Colonic mucosa (tissue), 4 donors: ENCODE measurements at regions not wholly inside any gene's neighbourhood (a gene's known extent, or its start where the extent isn't known, plus 50 kb on each side); places are given as distances from the start of the nearest gene placed in this dataset.

Experiments used
- DNase-seq: peaks from one replicate; pipeline ENCODE4 v3.0.0-alpha.2; 2020
- H3K27ac ChIP-seq: fragments of 200-600 bp; one replicate; pipeline ENCODE4 v1.8.0; 2021
- H3K27me3 ChIP-seq: fragments of 200-600 bp; one replicate; pipeline ENCODE4 v1.8.0; 2021
- H3K36me3 ChIP-seq: fragments of 200-600 bp; one replicate; pipeline ENCODE4 v1.8.0; 2021
- H3K4me1 ChIP-seq: fragments of 200-600 bp; one replicate; pipeline ENCODE4 v1.8.0; 2021; ENCODE audit warnings: mild to moderate bottlenecking
- H3K4me3 ChIP-seq: fragments of 200-600 bp; one replicate; pipeline ENCODE4 v1.8.0; 2021
- H3K9ac ChIP-seq, 2 donors: one replicate each; pipeline ENCODE4 v1.7.0; 2013; ENCODE audit warnings: control low read depth in 2 of 2, low read depth in 2 of 2, low read length in 2 of 2
- H3K9me3 ChIP-seq: fragments of 200-600 bp; one replicate; pipeline ENCODE4 v1.8.0; 2021
- intact Hi-C: fragments of 100-400 bp; cut with DNase I; formaldehyde crosslinking; loops from one replicate; pipeline ENCODE4 v1.14.1; 2022
- TF ChIP-seq, protein P1 (sequence below): fragments of 200-600 bp; IDR thresholded peaks from one replicate; pipeline ENCODE4 v1.8.0; 2022; ENCODE audit warnings: antibody characterized with exemption, mild to moderate bottlenecking
- donor health status: healthy.
- donor health status: DM: no; HTN: no; CAD: no.
- donor health status: DM: no; HTN: no; CAD: no.

DNA sequence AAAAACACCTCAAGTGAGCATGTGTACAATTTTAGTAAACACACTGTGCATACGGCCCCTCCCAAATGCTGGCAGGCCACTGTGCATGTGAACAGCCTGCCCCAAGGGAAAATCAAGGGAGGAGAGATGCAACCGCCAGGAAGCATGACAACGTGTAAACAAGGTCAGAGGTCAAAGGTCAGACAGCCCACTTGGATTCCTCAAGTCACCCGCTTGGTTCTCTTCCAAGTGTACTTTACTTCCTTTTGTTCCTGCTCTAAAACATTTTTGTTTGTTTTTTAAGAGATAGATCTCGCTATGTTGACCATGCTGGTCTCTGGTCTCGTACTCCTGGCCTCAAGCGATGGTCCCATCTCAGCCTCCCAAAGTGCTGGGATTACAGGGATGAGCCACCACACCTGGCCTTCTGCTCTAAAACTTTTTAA is 126.7 kb upstream of the SHB start:
- Histone ChIP-seq H3K9ac (no peak overlapping the region), H3K27ac (no peak overlapping the region), H3K36me3 (no peaks in the 10 kb centered on the region), H3K9me3 (no peaks in the 10 kb centered on the region), H3K27me3 (no peaks in the 10 kb centered on the region), H3K4me1 (no peaks in the 10 kb centered on the region), H3K4me3 (no peak overlapping the region)
- TF ChIP-seq, protein P1, sequence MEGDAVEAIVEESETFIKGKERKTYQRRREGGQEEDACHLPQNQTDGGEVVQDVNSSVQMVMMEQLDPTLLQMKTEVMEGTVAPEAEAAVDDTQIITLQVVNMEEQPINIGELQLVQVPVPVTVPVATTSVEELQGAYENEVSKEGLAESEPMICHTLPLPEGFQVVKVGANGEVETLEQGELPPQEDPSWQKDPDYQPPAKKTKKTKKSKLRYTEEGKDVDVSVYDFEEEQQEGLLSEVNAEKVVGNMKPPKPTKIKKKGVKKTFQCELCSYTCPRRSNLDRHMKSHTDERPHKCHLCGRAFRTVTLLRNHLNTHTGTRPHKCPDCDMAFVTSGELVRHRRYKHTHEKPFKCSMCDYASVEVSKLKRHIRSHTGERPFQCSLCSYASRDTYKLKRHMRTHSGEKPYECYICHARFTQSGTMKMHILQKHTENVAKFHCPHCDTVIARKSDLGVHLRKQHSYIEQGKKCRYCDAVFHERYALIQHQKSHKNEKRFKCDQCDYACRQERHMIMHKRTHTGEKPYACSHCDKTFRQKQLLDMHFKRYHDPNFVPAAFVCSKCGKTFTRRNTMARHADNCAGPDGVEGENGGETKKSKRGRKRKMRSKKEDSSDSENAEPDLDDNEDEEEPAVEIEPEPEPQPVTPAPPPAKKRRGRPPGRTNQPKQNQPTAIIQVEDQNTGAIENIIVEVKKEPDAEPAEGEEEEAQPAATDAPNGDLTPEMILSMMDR, result no peak
- DNase-seq, result no peak
- intact Hi-C loops, result no loop called here

DNA sequence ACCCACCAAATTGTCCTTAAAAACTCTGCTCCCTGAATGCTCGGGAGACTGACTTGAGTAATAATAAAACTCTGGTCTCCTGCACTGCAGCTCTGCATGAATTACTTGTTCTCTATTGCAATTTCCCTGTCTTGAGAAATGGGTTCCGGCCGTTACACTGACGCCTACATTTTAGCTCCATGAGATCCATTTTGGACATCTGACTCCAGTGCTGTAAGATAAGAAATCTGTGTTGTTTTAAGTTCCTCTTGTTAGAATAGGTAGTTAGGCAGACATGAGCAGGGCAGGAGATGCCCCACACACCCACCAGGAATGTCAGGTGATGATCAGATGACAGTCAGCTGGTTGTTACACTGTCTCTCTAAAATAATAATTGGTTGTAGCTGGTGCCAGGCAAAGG is 125.8 kb upstream of the SHB start:
- TF ChIP-seq, protein P1, result no peak
- Histone ChIP-seq H3K27ac (no peak overlapping the region), H3K27me3 (no peaks in the 10 kb centered on the region), H3K9ac (no peak overlapping the region), H3K9me3 (no peaks in the 10 kb centered on the region), H3K4me1 (no peaks in the 10 kb centered on the region), H3K4me3 (no peak overlapping the region), H3K36me3 (no peaks in the 10 kb centered on the region)
- DNase-seq, result no peak
- intact Hi-C loops, result no loop called here

DNA sequence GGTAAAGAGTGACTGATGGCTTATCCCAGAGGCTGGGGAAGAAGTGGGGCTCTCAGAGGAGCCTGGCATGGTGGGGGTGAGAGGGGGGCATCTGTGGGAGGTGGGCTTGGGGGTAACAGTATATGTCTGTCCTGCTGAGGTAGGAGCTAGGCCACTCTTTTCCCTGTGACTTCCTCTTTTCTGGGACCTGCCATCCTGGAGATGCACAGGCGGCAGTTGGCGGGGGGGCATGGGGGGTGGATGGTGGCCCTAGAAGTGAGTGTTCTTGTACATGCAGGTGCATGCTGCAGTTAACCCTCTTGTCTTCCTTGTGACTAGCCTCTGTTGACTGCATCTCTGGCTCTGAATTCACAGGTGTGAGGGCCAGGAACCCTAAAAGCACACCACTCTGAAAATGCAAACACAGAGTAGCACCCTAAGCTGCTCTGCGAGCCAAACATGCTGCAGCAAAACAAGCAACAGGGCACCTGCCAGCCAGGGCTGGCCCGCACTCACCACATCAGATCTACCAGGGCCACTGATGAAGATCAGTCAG is 123.8 kb upstream of the SHB start:
- intact Hi-C loops, result no loop called here
- H3K27ac ChIP-seq, result no peak overlapping the region
- no peaks in the 10 kb centered on the region for H3K4me1 ChIP-seq
- H3K27me3 ChIP-seq, result no peaks in the 10 kb centered on the region
- H3K4me3 ChIP-seq, result no peak overlapping the region
- TF ChIP-seq, protein P1, result no peak
- no peak overlapping the region for H3K9ac ChIP-seq
- no peaks in the 10 kb centered on the region for H3K9me3 ChIP-seq
- DNase-seq, result no peak
- no peaks in the 10 kb centered on the region for H3K36me3 ChIP-seq

DNA sequence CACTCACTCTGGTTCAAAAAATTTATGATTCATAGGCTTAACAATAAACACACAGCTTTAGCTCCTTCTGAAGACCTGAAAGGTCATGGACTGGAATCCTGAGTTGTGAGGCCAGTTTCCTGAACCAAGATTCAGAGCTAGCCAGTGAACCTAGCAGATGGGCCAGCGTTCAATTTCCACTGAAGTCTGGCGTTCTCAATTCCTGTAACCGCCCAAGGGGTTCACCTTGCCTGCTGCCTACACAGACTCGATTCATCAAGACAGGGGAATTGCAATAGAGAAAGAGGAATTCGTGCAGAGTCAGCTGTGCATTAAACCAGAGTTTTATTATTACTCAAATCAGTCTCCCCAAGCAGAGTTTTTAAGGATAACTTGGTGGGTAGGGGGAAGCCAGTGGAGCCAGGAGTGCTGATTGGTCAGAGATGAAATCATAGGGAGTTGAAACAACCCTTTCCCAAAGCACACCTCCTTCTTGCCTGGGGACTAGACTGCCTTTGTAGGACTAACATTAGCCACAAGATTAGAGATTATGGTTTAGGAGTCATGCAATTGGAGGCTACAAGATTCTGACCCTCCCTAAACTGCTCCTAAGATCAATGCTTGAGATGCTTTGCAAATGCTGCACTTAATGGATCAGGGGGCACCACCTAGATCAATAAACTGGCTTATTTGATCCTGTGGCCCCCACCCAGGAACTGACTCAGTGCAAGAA is 117.5 kb upstream of the SHB start:
- H3K9ac ChIP-seq, result no peak overlapping the region
- DNase-seq, result no peak
- no peak overlapping the region for H3K4me3 ChIP-seq
- no peak overlapping the region for H3K27ac ChIP-seq
- no peaks in the 10 kb centered on the region for H3K4me1 ChIP-seq
- intact Hi-C loops, result no loop called here
- no peaks in the 10 kb centered on the region for H3K36me3 ChIP-seq
- H3K27me3 ChIP-seq, result no peaks in the 10 kb centered on the region
- TF ChIP-seq, protein P1, result no peak
- no peaks in the 10 kb centered on the region for H3K9me3 ChIP-seq

DNA sequence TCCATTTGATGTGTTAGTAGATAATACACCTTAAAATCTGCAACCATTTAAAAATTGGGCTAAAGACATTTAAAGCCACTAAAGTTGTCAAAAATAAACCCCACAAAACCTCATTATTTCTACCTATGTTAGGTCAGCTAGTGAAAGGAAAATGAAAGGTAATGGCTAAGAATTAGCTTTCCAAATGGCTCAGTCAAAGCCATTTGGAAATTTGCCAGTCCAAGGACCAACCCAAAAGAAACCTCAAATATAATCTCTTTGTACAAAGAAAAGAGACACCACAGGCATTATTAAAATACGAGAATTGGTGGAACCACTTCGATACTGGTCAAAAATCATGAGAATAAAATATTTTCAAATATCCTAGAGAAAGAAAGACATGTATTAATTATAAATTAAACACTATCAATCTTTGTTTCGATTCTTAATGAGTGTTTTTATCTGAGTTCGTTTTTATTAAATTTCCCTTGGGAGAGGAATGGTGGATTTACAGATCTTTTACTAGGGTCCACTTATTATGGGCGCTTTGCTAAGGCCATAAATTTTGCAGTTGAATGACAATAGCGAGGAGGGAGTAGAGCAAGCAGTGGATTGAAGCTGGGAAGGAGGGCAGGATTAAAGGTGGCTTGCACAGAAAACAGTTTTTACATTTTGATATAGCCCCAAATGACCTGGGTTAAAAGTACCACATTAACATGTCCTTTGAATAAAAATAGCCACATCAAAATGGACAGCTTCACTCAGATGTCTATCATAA is 116.8 kb upstream of the SHB start:
- Histone ChIP-seq H3K27ac (no peak overlapping the region), H3K9me3 (no peaks in the 10 kb centered on the region), H3K36me3 (no peaks in the 10 kb centered on the region), H3K4me3 (no peak overlapping the region), H3K4me1 (no peaks in the 10 kb centered on the region), H3K27me3 (no peaks in the 10 kb centered on the region), H3K9ac (no peak overlapping the region)
- DNase-seq, result no peak
- intact Hi-C loops, result no loop called here
- TF ChIP-seq, protein P1, result no peak
